Body of pancreas (tissue), 4 donors: ENCODE measurements at regions not wholly inside any gene's neighbourhood (a gene's known extent, or its start where the extent isn't known, plus 50 kb on each side); places are given as distances from the start of the nearest gene placed in this dataset.

Experiments used
- CTCF ChIP-seq, 7 experiments: fragments of 450-650 bp in 4 of 7; fragments of 200-600 bp in 3 of 7; sonication (generic) in 3 of 7; IDR thresholded peaks; one replicate each; pipeline ENCODE4 v1.5.1; 2016 to 2019; ENCODE audit warnings: antibody characterized with exemption in 7 of 7
- POLR2A ChIP-seq, 3 donors: fragments of 450-650 bp; IDR thresholded peaks; one replicate each; pipeline ENCODE4 v1.6.1; 2016; ENCODE audit warnings: antibody characterized with exemption in 3 of 3, mild to moderate bottlenecking in 2 of 3

DNA sequence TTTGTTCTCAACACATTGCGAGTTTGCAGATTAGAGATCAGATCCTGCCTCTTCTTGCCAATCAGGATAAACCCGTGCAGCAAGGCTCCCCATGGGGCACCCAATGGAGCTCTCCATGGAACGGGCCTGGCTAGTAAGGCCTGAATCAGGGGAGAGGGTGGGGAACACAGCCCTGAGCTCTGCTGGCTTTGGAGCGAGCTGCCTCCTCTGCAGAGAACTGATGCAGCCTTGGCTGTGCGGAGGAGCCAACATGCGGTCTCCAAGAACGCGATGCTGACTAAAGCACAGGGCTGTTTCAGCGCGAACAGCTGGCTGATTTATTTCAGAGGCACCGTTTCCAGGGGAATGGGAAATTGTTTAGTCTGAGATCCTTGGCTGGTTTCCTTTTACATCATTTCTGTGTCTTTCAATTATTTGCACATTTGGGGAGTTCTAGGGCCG is 139.7 kb downstream of the TSEN15 start:
- TF ChIP-seq CTCF (IDR thresholded peaks at IDR 0.05) (no peak), POLR2A (IDR thresholded peaks at IDR 0.05) (no peak)
